ENCODE measurements at regions not wholly inside any gene's neighbourhood (a gene's known extent, or its start where the extent isn't known, plus 50 kb on each side); places are given as distances from the start of the nearest gene placed in this dataset.
"Not testable (repeated sequence)": the region's sequence is repeated elsewhere in the genome, so short reads cannot be mapped to it uniquely, and the experiment has no call there.

- ATAC-seq (replicated peaks in 6 of 8) = no peak
- Histone ChIP-seq H3K4me1 (replicated peaks in 1 of 2) (no peaks in the 10 kb centered on the region), H3K4me3 (no peak overlapping the region), H3K27ac (no peak overlapping the region)
- in situ Hi-C loops (cut with MboI; ENCODE audit: low pct_unique_long_range_greater_than_20kb in 2 of 9, low sequenced_read_pairs in 9 of 9, unreplicated experiment in 9 of 9) = no loop called here
- 0 to 100% (median 31%) methylated on average over 1 to 3 of the region's 3 CpGs; no CpG with 5 or more reads in 4 of the 10 experiments for WGBS, 10 experiments
Observed at GRCh38 chr2:16350211-16350610, 315.4 kb downstream of the CYRIA start.

GRCh38 chr2:16349811-16350210 is 315.8 kb downstream of the CYRIA start:
- WGBS, 10 experiments = 0 to 100% (median 0%) methylated on average over 1 to 2 of the region's 2 CpGs; no CpG with 5 or more reads in 3 of the 10 experiments
- no peak for ATAC-seq (replicated peaks in 6 of 8)
- Histone ChIP-seq H3K4me3 (no peak overlapping the region), H3K27ac (no peak overlapping the region), H3K4me1 (replicated peaks in 1 of 2) (no peaks in the 10 kb centered on the region)
- in situ Hi-C loops (cut with MboI; ENCODE audit: low pct_unique_long_range_greater_than_20kb in 2 of 9, low sequenced_read_pairs in 9 of 9, unreplicated experiment in 9 of 9) = no loop called here

- WGBS, 10 experiments = 0 to 100% (median 57%) methylated on average over 1 to 3 of the region's 3 CpGs; no CpG with 5 or more reads in 1 of the 10 experiments
- no peak overlapping the region for H3K27ac ChIP-seq
- no peak for ATAC-seq (replicated peaks in 6 of 8)
- no peaks in the 10 kb centered on the region for H3K4me1 ChIP-seq (replicated peaks in 1 of 2)
- H3K4me3 ChIP-seq = no peak overlapping the region
- in situ Hi-C loops (cut with MboI; ENCODE audit: low pct_unique_long_range_greater_than_20kb in 2 of 9, low sequenced_read_pairs in 9 of 9, unreplicated experiment in 9 of 9) = no loop called here
Observed at GRCh38 chr2:16348821-16349515, 316.7 kb downstream of the CYRIA start.

- in situ Hi-C loops (cut with MboI; ENCODE audit: low pct_unique_long_range_greater_than_20kb in 2 of 9, low sequenced_read_pairs in 9 of 9, unreplicated experiment in 9 of 9) = no loop called here
- H3K4me1 ChIP-seq (replicated peaks in 1 of 2) = no peaks in the 10 kb centered on the region
- 0 to 100% (median 88%) methylated on average over 1 to 3 of the region's 3 CpGs; no CpG with 5 or more reads in 3 of the 10 experiments for WGBS, 10 experiments
- H3K27ac ChIP-seq = no peak overlapping the region
- no peak overlapping the region for H3K4me3 ChIP-seq
- ATAC-seq (replicated peaks in 6 of 8) = no peak
Observed at GRCh38 chr2:16346671-16347070, 319.0 kb downstream of the CYRIA start.

- H3K4me3 ChIP-seq; in situ Hi-C loops (cut with MboI; ENCODE audit: low pct_unique_long_range_greater_than_20kb in 2 of 9, low sequenced_read_pairs in 9 of 9, unreplicated experiment in 9 of 9); H3K4me1 ChIP-seq (replicated peaks in 1 of 2); ATAC-seq (replicated peaks in 6 of 8); H3K27ac ChIP-seq: not testable (repeated sequence)
- WGBS, 10 experiments = 0 to 100% (median 94%) methylated on average over 2 to 8 of the region's 9 CpGs; no CpG with 5 or more reads in 1 of the 10 experiments
Observed at GRCh38 chr2:16345231-16345630, 320.4 kb downstream of the CYRIA start.

GRCh38 chr2:16339206-16339605 is 326.4 kb downstream of the CYRIA start:
- Histone ChIP-seq H3K27ac (no peak overlapping the region), H3K4me3 (no peak overlapping the region), H3K4me1 (replicated peaks in 1 of 2) (peaks cover 5 to 6% of the 10 kb centered on the region in 2 donors)
- WGBS, 10 experiments = 0 to 100% (median 75%) methylated on average over 1 of the region's 1 CpG; no CpG with 5 or more reads in 1 of the 10 experiments
- ATAC-seq (replicated peaks in 6 of 8) = no peak
- in situ Hi-C loops (cut with MboI; ENCODE audit: low pct_unique_long_range_greater_than_20kb in 2 of 9, low sequenced_read_pairs in 9 of 9, unreplicated experiment in 9 of 9) = no loop called here

GRCh38 chr2:16338026-16338425 is 327.6 kb downstream of the CYRIA start:
- no peak for ATAC-seq (replicated peaks in 6 of 8)
- in situ Hi-C loops (cut with MboI; ENCODE audit: low pct_unique_long_range_greater_than_20kb in 2 of 9, low sequenced_read_pairs in 9 of 9, unreplicated experiment in 9 of 9) = no loop called here
- Histone ChIP-seq H3K4me1 (replicated peaks in 1 of 2) (peaks cover 5 to 10% of the 10 kb centered on the region in 2 donors), H3K4me3 (no peak overlapping the region), H3K27ac (no peak overlapping the region)

- no peak for ATAC-seq (replicated peaks in 6 of 8)
- whole genome bisulfite sequencing, 10 experiments = 0 to 100% (median 93%) methylated on average over 2 to 5 of the region's 7 CpGs; no CpG with 5 or more reads in 1 of the 10 experiments
- no peak overlapping the region for H3K4me3 ChIP-seq
- in situ Hi-C loops (cut with MboI; ENCODE audit: low pct_unique_long_range_greater_than_20kb in 2 of 9, low sequenced_read_pairs in 9 of 9, unreplicated experiment in 9 of 9) = no loop called here
- no peak overlapping the region for H3K27ac ChIP-seq
- peaks cover 5 to 11% of the 10 kb centered on the region in 2 donors for H3K4me1 ChIP-seq (replicated peaks in 1 of 2)
Observed at GRCh38 chr2:16336916-16337315, 328.7 kb downstream of the CYRIA start.

GRCh38 chr2:16336491-16336890 is 329.1 kb downstream of the CYRIA start:
- in situ Hi-C loops (cut with MboI; ENCODE audit: low pct_unique_long_range_greater_than_20kb in 2 of 9, low sequenced_read_pairs in 9 of 9, unreplicated experiment in 9 of 9) = no loop called here
- Histone ChIP-seq H3K4me3 (no peak overlapping the region), H3K4me1 (replicated peaks in 1 of 2) (peaks cover 5 to 11% of the 10 kb centered on the region in 2 donors), H3K27ac (no peak overlapping the region)
- ATAC-seq (replicated peaks in 6 of 8) = no peak
- 0 to 100% (median 90%) methylated on average over 1 of the region's 1 CpG; no CpG with 5 or more reads in 3 of the 10 experiments for WGBS, 10 experiments

GRCh38 chr2:16335947-16336346 is 329.7 kb downstream of the CYRIA start:
- peaks cover 5 to 12% of the 10 kb centered on the region in 2 donors for H3K4me1 ChIP-seq (replicated peaks in 1 of 2)
- in situ Hi-C loops (cut with MboI; ENCODE audit: low pct_unique_long_range_greater_than_20kb in 2 of 9, low sequenced_read_pairs in 9 of 9, unreplicated experiment in 9 of 9) = no loop called here
- ATAC-seq (replicated peaks in 6 of 8) = no peak
- H3K27ac ChIP-seq = no peak overlapping the region
- 7 to 100% (median 86%) methylated on average over 1 to 3 of the region's 3 CpGs; no CpG with 5 or more reads in 1 of the 10 experiments for WGBS, 10 experiments
- H3K4me3 ChIP-seq = no peak overlapping the region

DNA sequence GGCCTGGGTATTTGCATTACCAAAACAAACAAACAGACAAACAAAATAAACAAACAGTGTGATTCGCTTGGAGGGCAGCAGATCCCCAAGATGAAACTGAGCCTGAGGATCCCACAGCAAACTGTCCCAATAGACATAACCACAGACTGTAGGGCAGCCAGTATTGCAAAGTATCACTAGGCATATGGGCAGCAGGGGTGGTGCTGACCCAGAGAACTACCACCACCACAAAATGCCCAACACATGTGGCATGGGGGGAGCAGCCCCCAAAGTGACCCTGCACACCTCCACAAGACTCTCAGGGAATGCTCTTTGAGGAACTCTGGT is 330.1 kb downstream of the CYRIA start:
- no peak overlapping the region for H3K27ac ChIP-seq
- in situ Hi-C loops (cut with MboI; ENCODE audit: low pct_unique_long_range_greater_than_20kb in 2 of 9, low sequenced_read_pairs in 9 of 9, unreplicated experiment in 9 of 9) = no loop called here

GRCh38 chr2:16334886-16335603 is 330.6 kb downstream of the CYRIA start:
- in situ Hi-C loops (cut with MboI; ENCODE audit: low pct_unique_long_range_greater_than_20kb in 2 of 9, low sequenced_read_pairs in 9 of 9, unreplicated experiment in 9 of 9) = no loop called here
- Histone ChIP-seq H3K4me1 (replicated peaks in 1 of 2) (peaks cover 12 to 19% of the 10 kb centered on the region in 2 donors), H3K27ac (no peak overlapping the region), H3K4me3 (no peak overlapping the region)
- ATAC-seq (replicated peaks in 6 of 8) = peak in 4 of 8 experiments; percentile 33 to 58 (median 36)
- WGBS, 10 experiments = 0 to 30% (median 14%) methylated on average over 1 to 2 of the region's 2 CpGs; no CpG with 5 or more reads in 6 of the 10 experiments

More for the DNA sequence above, 330.1 kb downstream of the CYRIA start:
- no peak for ATAC-seq (replicated peaks in 6 of 8)
- Histone ChIP-seq H3K4me3 (no peak overlapping the region), H3K4me1 (replicated peaks in 1 of 2) (peaks cover 8 to 15% of the 10 kb centered on the region in 2 donors)
- 0 to 100% (median 30%) methylated on average over 1 of the region's 1 CpG; no CpG with 5 or more reads in 6 of the 10 experiments for WGBS, 10 experiments

DNA sequence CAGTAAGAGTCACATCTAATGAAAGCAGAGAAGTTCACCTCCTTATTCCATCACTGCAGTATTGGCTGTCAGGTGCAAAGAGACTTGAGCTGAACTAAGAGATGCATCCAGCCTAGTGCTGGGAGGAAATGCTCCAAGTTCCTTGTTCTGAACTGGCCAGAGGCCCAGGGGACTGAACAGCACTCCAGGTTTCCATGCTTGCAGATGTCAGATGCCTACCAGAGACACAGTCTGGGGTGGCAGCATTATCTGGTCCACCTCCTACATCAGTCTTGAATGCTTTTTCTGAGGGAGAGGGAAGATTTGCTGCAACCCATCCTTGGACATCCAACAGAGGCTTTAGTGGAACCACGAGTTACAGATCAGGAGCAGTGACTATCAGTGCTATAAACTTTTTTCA is 331.3 kb downstream of the CYRIA start:
- in situ Hi-C loops (cut with MboI; ENCODE audit: low pct_unique_long_range_greater_than_20kb in 2 of 9, low sequenced_read_pairs in 9 of 9, unreplicated experiment in 9 of 9) = no loop called here
- WGBS, 10 experiments = 0 to 100% (median 80%) methylated on average over 1 of the region's 1 CpG; no CpG with 5 or more reads in 7 of the 10 experiments
- Histone ChIP-seq H3K4me1 (replicated peaks in 1 of 2) (peaks cover 19 to 25% of the 10 kb centered on the region in 2 donors), H3K27ac (no peak overlapping the region), H3K4me3 (no peak overlapping the region)
- ATAC-seq (replicated peaks in 6 of 8) = no peak

Data from motor neuron (in vitro differentiated cells).